ENCODE measurements at regions not wholly inside any gene's neighbourhood (a gene's known extent, or its start where the extent isn't known, plus 50 kb on each side); places are given as distances from the start of the nearest gene placed in this dataset.
A peak's percentile ranks its signal among the peaks of the same experiment; 100 is the strongest.

- WGBS (ENCODE audit: missing lambda C conversion rate): 7% methylated on average over 2 of the region's 2 CpGs
- H3K4me1 ChIP-seq: peaks cover 21% of the 10 kb centered on the region
- H3K9me3 ChIP-seq: no peaks in the 10 kb centered on the region
- TF ChIP-seq EHMT2 (IDR thresholded peaks at IDR 0.05; ENCODE audit: low read depth): no peak
- no peak for TF ChIP-seq USF2 (IDR thresholded peaks at IDR 0.05)
- TF ChIP-seq HES2 (IDR thresholded peaks at IDR 0.05): no peak
- TF ChIP-seq SREBF2 (IDR thresholded peaks at IDR 0.05): no peak
- TF ChIP-seq PBX3 (IDR thresholded peaks at IDR 0.05): no peak
- no peak for TF ChIP-seq MAFK (IDR thresholded peaks at IDR 0.05; ENCODE audit: partially characterized antibody)
- no peak for TF ChIP-seq TFCP2L1 (CRISPR knock-in tag; IDR thresholded peaks at IDR 0.05)
- H3K4me2 ChIP-seq: no peak overlapping the region
- no peak overlapping the region for H3K27ac ChIP-seq
- no peak for ATAC-seq
- DNase-seq (ENCODE audit: low read depth in 1 of 2, low spot score in 1 of 2): no peak
- no peak overlapping the region for H3K4me3 ChIP-seq
- ChIA-PET POLR2A (no interaction called here), CTCF (no interaction called here)
- FAIRE-seq: no peak
Observed at GRCh38 chr11:109306322-109306721, 115.7 kb upstream of the C11orf87 start.

GRCh38 chr11:109307366-109307765 lies 114.6 kb upstream of the C11orf87 start:
- 46% methylated on average over 3 of the region's 3 CpGs for WGBS (ENCODE audit: missing lambda C conversion rate)
- CTCF ChIA-PET: no interaction called here
- POLR2A ChIA-PET: no interaction called here
- TF ChIP-seq EHMT2 (IDR thresholded peaks at IDR 0.05; ENCODE audit: low read depth): no peak
- Histone ChIP-seq H3K9me3 (no peaks in the 10 kb centered on the region), H3K27ac (no peak overlapping the region), H3K4me1 (peaks cover 18% of the 10 kb centered on the region), H3K4me3 (no peak overlapping the region), H3K4me2 (no peak overlapping the region)
- FAIRE-seq (no peak), DNase-seq (ENCODE audit: low read depth in 1 of 2, low spot score in 1 of 2) (no peak), ATAC-seq (no peak)

GRCh38 chr11:109308551-109308950 lies 113.4 kb upstream of the C11orf87 start:
- ATAC-seq: no peak
- H3K4me1 ChIP-seq: peaks cover 7% of the 10 kb centered on the region
- TF ChIP-seq HOXB5 (CRISPR knock-in tag; IDR thresholded peaks at IDR 0.05): no peak
- 0 out of 5 replicates have a peak, but pooled peaks of 1 of the 2 experiments have one; percentile 2 for TF ChIP-seq RAD21 (conservative IDR thresholded peaks at IDR 0.05 in 1 of 2, IDR thresholded peaks at IDR 0.05 in 1 of 2)
- POLR2A ChIA-PET: no interaction called here
- no peak for DNase-seq (ENCODE audit: low read depth in 1 of 2, low spot score in 1 of 2)
- no peak overlapping the region for H3K4me3 ChIP-seq
- no peak overlapping the region for H3K27ac ChIP-seq
- no peak overlapping the region for H3K4me2 ChIP-seq
- no peak for FAIRE-seq
- no peaks in the 10 kb centered on the region for H3K9me3 ChIP-seq
- CTCF ChIA-PET: no interaction called here
- WGBS (ENCODE audit: missing lambda C conversion rate): 5% methylated on average over 3 of the region's 3 CpGs

- POLR2A ChIA-PET: no interaction called here
- FAIRE-seq: no peak
Observed at GRCh38 chr11:109309153-109309552, 112.8 kb upstream of the C11orf87 start.

More at GRCh38 chr11:109309153-109309552, 112.8 kb upstream of the C11orf87 start:
- Histone ChIP-seq H3K4me1 (peaks cover 1% of the 10 kb centered on the region; the same call in 2 of the 3 replicates), H3K27ac (no peak overlapping the region), H3K9me3 (no peaks in the 10 kb centered on the region), H3K4me2 (no peak overlapping the region), H3K4me3 (no peak overlapping the region)
- CTCF ChIA-PET: no interaction called here
- DNase-seq (ENCODE audit: low read depth in 1 of 2, low spot score in 1 of 2) (no peak), ATAC-seq (no peak)
- 6% methylated on average over 1 of the region's 1 CpG for WGBS (ENCODE audit: missing lambda C conversion rate)
- TF ChIP-seq ZNF302 (CRISPR knock-in tag; IDR thresholded peaks at IDR 0.05) (no peak), EHMT2 (IDR thresholded peaks at IDR 0.05; ENCODE audit: low read depth) (no peak), ATOH8 (CRISPR knock-in tag; IDR thresholded peaks at IDR 0.05; ENCODE audit: low read depth) (no peak), POLR2A (IDR thresholded peaks at IDR 0.05; ENCODE audit: low read length) (no peak), HES2 (IDR thresholded peaks at IDR 0.05) (no peak), E2F6 (IDR thresholded peaks at IDR 0.05; ENCODE audit: borderline replicate concordance, low read depth) (no peak), PHF8 (IDR thresholded peaks at IDR 0.05; ENCODE audit: borderline replicate concordance, low read depth) (no peak), HOXA7 (CRISPR knock-in tag; IDR thresholded peaks at IDR 0.05) (no peak), FOSB (CRISPR knock-in tag; IDR thresholded peaks at IDR 0.05) (no peak), HOXB13 (CRISPR knock-in tag; IDR thresholded peaks at IDR 0.05; ENCODE audit: low read depth) (no peak), FOXS1 (CRISPR knock-in tag; IDR thresholded peaks at IDR 0.05) (no peak), BHLHE40 (IDR thresholded peaks at IDR 0.05; ENCODE audit: low read depth, low read length) (no peak)
